SU-DHL-6 (cell line): ENCODE measurements at regions not wholly inside any gene's neighbourhood (a gene's known extent, or its start where the extent isn't known, plus 50 kb on each side); places are given as distances from the start of the nearest gene placed in this dataset.

Experiments used
- H2AFZ ChIP-seq: fragments of 200-600 bp; sonication (generic); 2 replicates; pipeline ENCODE4 v1.6.1; 2014; ENCODE audit warnings: low read depth, mild to moderate bottlenecking, moderate library complexity, mixed read lengths, antibody characterized with exemption, low read length; ENCODE audit not compliant: severe bottlenecking
- H3F3A ChIP-seq: fragments of 200-600 bp; shearing (Covaris generic); 2 replicates; pipeline ENCODE4 v1.6.0; 2016; ENCODE audit warnings: antibody characterized with exemption, mild to moderate bottlenecking; ENCODE audit not compliant: insufficient read depth
- H3K27ac ChIP-seq: fragments of 200-600 bp; sonication (generic); 2 replicates; pipeline ENCODE4 v1.5.1; 2016; ENCODE audit warnings: low read depth, mild to moderate bottlenecking, low read length, moderate library complexity, mixed read lengths
- H3K27me3 ChIP-seq: fragments of 200-600 bp; sonication (generic), shearing (Covaris generic); 2 replicates; pipeline ENCODE4 v1.6.0; 2014; ENCODE audit warnings: mild to moderate bottlenecking, low read length
- H3K36me3 ChIP-seq: fragments of 200-600 bp; sonication (generic); 2 replicates; pipeline ENCODE4 v1.6.1; 2014; ENCODE audit warnings: mild to moderate bottlenecking, low read length, mixed read lengths
- H3K4me2 ChIP-seq: fragments of 300-600, 200-600 bp; shearing (Covaris generic), sonication (generic); 2 replicates; pipeline ENCODE4 v1.6.0; 2014; ENCODE audit warnings: low read length, low read depth, mild to moderate bottlenecking; ENCODE audit not compliant: poor library complexity, severe bottlenecking
- H3K4me3 ChIP-seq: fragments of 200-600 bp; sonication (generic); 2 replicates; pipeline ENCODE4 v1.5.1; 2014; ENCODE audit warnings: antibody characterized with exemption, low read length, mild to moderate bottlenecking, mixed read lengths; ENCODE audit not compliant: insufficient read depth, poor library complexity, severe bottlenecking
- H3K79me2 ChIP-seq: fragments of 200-600 bp; sonication (generic); 2 replicates; pipeline ENCODE4 v1.6.1; 2014; ENCODE audit warnings: mild to moderate bottlenecking, low read length, moderate library complexity; ENCODE audit not compliant: insufficient read depth
- H3K9ac ChIP-seq: fragments of 200-600 bp; sonication (generic); 2 replicates; pipeline ENCODE4 v1.7.0; 2014; ENCODE audit warnings: mild to moderate bottlenecking, low read length
- H3K9me2 ChIP-seq: fragments of 200-600 bp; sonication (generic); replicated peaks from 2 replicates; pipeline ENCODE4 v1.6.1; 2014; ENCODE audit warnings: low read length; ENCODE audit not compliant: insufficient read depth
- H3K9me3 ChIP-seq: fragments of 200-600 bp; sonication (generic); 2 replicates; pipeline ENCODE4 v1.6.1; 2014; ENCODE audit warnings: low read length, mixed read lengths; ENCODE audit not compliant: insufficient read depth
- H4K20me1 ChIP-seq: fragments of 200-600 bp; sonication (generic); 2 replicates; pipeline ENCODE4 v1.6.1; 2014; ENCODE audit warnings: low read depth, mild to moderate bottlenecking, antibody characterized with exemption, low read length, moderate library complexity, mixed read lengths
- CTCF ChIP-seq: fragments of 200-600 bp; sonication (generic); IDR thresholded peaks from one replicate; pipeline ENCODE4 v1.5.1; 2017; ENCODE audit warnings: antibody characterized with exemption, mild to moderate bottlenecking, low read length, moderate library complexity; ENCODE audit not compliant: insufficient read depth, poor library complexity, severe bottlenecking
- EZH2phosphoT487 ChIP-seq: fragments of 200-600 bp; sonication (generic), shearing (Covaris generic); conservative IDR thresholded peaks from 2 replicates; pipeline ENCODE4 v1.6.1; 2018; ENCODE audit warnings: mild to moderate bottlenecking, antibody characterized with exemption, low read length, moderate library complexity, mixed read lengths

- no peaks in the 10 kb centered on the region for H3K27me3 ChIP-seq
- H3K27ac ChIP-seq = no peak overlapping the region
- H3F3A ChIP-seq = no peaks in the 10 kb centered on the region
- TF ChIP-seq CTCF (no peak), EZH2phosphoT487 (no peak)
- H3K36me3 ChIP-seq = no peaks in the 10 kb centered on the region
- H2AFZ ChIP-seq = no peak overlapping the region
- H3K79me2 ChIP-seq = no peaks in the 10 kb centered on the region
- no peaks in the 10 kb centered on the region for H4K20me1 ChIP-seq
- H3K9me3 ChIP-seq = no peaks in the 10 kb centered on the region
- no peak overlapping the region for H3K4me2 ChIP-seq
- H3K9ac ChIP-seq = no peak overlapping the region
- H3K4me3 ChIP-seq = no peak overlapping the region
- no peaks in the 10 kb centered on the region for H3K9me2 ChIP-seq
These were observed 479.5 kb downstream of the SPRY1 start for GRCh38 chr4:123876143-123876542.

GRCh38 chr4:123876671-123877101, 480.1 kb downstream of the SPRY1 start:
- Histone ChIP-seq H4K20me1 (no peaks in the 10 kb centered on the region), H3F3A (no peaks in the 10 kb centered on the region), H3K27me3 (no peaks in the 10 kb centered on the region), H3K9me3 (no peaks in the 10 kb centered on the region), H3K79me2 (no peaks in the 10 kb centered on the region), H3K9ac (no peak overlapping the region), H3K4me3 (no peak overlapping the region), H3K36me3 (no peaks in the 10 kb centered on the region), H3K9me2 (no peaks in the 10 kb centered on the region), H3K27ac (no peak overlapping the region), H3K4me2 (no peak overlapping the region), H2AFZ (no peak overlapping the region)
- no peak for TF ChIP-seq CTCF
- no peak for TF ChIP-seq EZH2phosphoT487

- Histone ChIP-seq H3K9ac (no peak overlapping the region), H4K20me1 (no peaks in the 10 kb centered on the region), H3K27ac (no peak overlapping the region), H3K4me3 (no peak overlapping the region), H3K4me2 (no peak overlapping the region), H3F3A (no peaks in the 10 kb centered on the region), H2AFZ (no peak overlapping the region), H3K9me3 (no peaks in the 10 kb centered on the region), H3K27me3 (no peaks in the 10 kb centered on the region), H3K36me3 (no peaks in the 10 kb centered on the region), H3K79me2 (no peaks in the 10 kb centered on the region), H3K9me2 (no peaks in the 10 kb centered on the region)
- TF ChIP-seq EZH2phosphoT487 (no peak), CTCF (no peak)
These were observed 481.0 kb downstream of the SPRY1 start for GRCh38 chr4:123877551-123877950.
